Ovary (tissue), 3 donors: ENCODE measurements at regions not wholly inside any gene's neighbourhood (a gene's known extent, or its start where the extent isn't known, plus 50 kb on each side); places are given as distances from the start of the nearest gene placed in this dataset.

Experiments
- POLR2A ChIP-seq: fragments of 450-650 bp; IDR thresholded peaks from one replicate; pipeline ENCODE4 v1.6.1; 2017; ENCODE audit warnings: antibody characterized with exemption, mild to moderate bottlenecking, moderate library complexity
- TF ChIP-seq, protein P1 (sequence below), 3 donors: fragments of 450-650 bp in 2 of 3; fragments of 200-600 bp in 1 of 3; IDR thresholded peaks; one replicate each; pipeline versions ENCODE4 v1.5.1 to v1.8.0; 2016 to 2022; ENCODE audit warnings: antibody characterized with exemption in 3 of 3, mild to moderate bottlenecking in 1 of 3
- donor health status: DM: no; HTN: no; CAD: no.

DNA sequence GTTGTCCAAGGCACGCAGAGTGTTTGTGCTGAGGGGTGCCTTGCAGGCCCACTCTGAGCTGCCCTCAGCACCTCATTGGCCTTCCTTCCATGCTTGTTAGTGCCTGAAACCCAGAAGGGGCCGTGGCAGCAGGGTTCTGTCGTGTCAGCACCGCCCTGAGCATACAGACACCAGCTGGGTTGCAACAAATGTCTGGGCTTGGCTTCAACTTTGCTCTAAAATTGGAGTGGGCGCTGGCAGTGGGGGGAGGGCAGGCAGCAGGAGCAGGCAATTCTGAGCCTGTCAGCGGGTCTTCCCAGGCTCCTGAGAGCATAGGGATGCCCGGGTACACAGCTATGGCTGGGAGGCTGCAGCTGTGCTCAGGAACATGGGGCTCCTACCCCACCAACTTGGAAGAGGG lies 464.3 kb downstream of the EPHA3 start:
- TF ChIP-seq, protein P1, sequence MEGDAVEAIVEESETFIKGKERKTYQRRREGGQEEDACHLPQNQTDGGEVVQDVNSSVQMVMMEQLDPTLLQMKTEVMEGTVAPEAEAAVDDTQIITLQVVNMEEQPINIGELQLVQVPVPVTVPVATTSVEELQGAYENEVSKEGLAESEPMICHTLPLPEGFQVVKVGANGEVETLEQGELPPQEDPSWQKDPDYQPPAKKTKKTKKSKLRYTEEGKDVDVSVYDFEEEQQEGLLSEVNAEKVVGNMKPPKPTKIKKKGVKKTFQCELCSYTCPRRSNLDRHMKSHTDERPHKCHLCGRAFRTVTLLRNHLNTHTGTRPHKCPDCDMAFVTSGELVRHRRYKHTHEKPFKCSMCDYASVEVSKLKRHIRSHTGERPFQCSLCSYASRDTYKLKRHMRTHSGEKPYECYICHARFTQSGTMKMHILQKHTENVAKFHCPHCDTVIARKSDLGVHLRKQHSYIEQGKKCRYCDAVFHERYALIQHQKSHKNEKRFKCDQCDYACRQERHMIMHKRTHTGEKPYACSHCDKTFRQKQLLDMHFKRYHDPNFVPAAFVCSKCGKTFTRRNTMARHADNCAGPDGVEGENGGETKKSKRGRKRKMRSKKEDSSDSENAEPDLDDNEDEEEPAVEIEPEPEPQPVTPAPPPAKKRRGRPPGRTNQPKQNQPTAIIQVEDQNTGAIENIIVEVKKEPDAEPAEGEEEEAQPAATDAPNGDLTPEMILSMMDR (IDR thresholded peaks at IDR 0.05), result no peak
- no peak for TF ChIP-seq POLR2A
